HT-29 (cell line): ENCODE measurements at regions not wholly inside any gene's neighbourhood (a gene's known extent, or its start where the extent isn't known, plus 50 kb on each side); places are given as distances from the start of the nearest gene placed in this dataset.
"Not testable (repeated sequence)": the region's sequence is repeated elsewhere in the genome, so short reads cannot be mapped to it uniquely, and the experiment has no call there.

ENCODE experiments used
- DNase-seq: peaks from one replicate; pipeline ENCODE4 v3.0.0-alpha.2; 2015; ENCODE audit warnings: low spot score

DNA sequence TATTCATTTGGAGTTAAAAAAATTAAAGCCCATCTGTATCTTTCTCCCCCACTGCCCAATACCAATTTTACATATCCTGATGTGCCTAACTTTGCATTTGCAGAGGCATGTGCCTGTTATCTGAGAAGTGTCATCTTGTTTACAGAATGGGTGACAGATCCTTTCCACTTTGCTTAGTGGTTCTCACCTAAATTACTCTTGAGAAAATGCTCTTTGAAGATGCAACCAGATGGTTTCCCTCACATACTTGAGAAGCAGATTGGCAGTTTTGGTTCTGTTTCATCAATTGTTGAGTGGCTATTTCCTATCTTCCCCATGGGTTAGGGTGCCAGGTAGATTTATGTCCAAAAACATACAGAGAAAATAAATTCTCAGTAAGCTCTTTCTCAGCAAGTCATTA, 1051.4 kb upstream of the ATXN7L3B start:
- DNase-seq: no peak

DNA sequence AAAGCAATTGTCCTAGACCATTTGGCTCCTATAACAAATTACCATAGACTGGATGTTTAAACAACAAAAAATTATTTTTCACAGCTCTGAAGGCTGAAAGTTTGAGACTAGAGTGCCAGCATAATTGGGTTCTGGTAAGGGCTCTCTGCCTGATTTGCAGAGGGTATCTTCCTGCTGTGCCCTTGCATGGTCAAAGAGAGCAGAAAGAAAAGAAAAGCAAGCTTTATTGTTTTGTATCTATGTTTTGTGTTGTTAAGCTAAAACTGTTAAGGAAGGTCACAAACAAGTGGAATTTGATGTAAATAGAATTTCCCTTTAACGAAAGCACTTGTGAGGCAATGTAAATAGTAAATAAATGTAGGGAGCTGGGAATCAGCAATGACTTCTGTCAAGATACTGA, 1031.0 kb upstream of the ATXN7L3B start:
- no peak for DNase-seq

DNA sequence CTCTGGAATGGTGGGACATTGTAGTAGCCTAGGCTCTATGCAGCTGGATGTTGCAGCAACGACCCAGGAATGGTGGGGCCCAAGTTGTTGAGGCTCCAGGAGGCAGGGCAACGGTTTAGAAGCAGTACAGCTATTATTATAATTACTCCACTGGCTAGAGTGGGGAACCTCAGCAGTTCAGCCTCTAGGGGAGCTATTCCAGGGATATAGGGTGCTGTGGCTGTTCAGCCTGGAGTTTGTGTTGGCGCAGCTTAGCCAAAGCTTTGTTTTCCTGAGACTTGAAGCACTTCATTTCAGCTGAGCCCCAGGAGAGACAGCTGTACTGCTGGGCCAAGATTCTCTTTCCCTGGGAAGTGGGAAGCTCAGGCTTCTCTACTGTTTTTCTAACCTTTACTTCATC, 1023.0 kb upstream of the ATXN7L3B start:
- DNase-seq: peak; percentile 30

DNA sequence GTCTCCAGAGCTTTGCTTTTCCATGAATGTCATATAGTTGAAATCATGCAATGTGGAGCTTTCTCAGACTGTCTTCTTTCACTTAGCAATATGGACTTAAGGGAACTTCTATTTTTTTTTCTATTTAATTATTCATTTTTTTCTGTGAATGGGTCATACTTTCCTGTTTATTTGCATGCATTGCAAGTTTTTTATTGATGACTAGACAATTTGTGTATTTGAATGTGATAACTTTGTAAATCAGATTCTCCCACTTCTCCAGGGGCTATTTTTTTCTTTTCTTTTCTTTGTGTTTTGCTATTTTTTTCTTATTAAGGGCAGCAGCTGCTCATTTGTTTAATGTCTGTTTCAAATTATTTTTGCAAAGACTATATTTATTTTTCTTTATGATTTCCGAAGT, 1019.8 kb upstream of the ATXN7L3B start:
- no peak for DNase-seq

DNA sequence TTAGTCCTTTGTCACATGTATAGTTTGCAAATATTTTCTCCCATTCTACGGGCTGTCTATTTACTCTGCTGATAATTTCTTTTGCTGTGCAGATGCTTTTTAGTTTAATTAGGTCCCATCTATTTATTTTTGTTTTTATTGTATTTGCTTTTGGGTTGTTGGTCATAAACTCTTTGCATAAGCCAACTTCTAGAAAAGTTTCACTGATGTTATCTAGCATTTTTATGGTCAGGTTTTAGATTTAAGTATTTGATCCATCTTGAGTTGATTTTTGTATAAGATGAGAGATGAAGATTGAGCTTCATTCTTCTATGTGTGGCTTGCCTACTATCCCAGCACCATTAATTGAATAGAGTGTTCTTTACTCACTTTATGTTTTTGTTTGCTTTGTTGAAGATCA, 1008.4 kb upstream of the ATXN7L3B start:
- no peak for DNase-seq

DNA sequence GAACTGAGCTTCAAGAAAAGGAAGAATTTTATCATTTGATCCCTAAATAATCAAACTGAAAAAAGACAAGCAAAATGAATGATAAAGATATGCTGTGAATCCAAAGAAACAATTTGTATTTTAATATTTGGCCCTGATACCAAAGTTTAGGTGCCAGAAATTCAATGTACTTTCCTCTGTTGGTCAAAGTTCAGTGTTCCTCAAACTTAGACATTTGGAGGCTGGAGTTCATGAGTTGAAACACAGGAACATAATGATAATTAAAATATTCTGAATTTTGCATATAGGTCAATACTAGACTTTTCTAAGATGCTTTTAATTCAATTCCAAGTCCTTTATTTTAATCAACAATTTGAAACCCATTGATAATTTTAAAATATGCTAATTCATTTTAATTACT, 1007.7 kb upstream of the ATXN7L3B start:
- DNase-seq: no peak

DNA sequence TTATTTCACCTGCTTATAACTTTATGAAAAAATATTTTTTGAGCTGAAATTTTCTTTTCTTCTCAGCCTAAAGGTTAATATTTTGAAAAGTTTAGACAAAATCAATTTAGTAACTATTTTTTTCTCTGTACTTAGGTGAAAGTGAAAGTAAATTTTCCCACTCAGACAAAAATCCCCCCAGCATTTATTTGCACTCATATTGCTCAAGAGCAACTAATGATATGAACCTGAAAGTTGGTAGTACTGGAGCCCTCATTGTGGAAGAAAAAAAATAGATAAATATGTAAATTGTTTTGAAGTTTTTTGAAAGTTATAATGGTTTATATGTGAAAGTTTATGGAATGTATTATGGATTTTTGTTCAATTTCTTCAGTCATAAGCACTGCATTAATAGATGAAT, 1005.9 kb upstream of the ATXN7L3B start:
- no peak for DNase-seq

DNA sequence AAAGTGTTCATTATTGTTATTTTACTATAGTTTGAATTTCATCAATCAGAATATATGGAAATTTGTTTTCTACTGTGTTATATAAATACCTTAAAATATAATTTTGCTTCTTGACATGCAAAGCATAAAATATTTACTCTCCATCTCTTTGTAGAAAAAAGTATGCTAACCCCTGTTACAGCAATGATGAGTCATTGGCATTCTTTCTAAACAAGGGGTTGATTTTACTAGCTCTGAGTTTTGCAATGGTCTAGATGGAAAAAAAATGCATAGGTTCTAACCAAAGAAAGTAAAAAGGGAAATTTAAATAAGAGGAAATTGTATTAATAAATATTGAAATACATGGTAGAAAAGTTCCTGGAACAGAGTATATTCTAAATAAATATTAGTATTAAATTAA, 990.2 kb upstream of the ATXN7L3B start:
- no peak for DNase-seq

DNA sequence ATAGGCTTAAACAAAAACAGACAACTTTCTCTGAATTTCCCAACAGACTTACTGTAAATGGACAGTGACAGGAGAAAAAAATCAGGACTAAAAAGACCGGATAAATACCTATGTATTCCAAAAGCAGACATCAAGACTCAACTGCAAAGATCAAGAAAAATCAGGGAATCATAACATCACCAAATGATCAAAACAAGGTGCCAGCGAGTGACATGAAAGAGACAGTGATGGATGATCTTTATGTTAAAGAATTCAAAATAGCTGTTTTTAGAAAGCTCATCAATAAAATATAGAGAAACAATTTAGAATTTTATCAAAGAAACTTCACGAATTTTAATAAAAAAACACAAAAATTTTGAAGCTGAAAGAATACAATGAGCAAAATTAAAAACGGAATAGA, 952.5 kb upstream of the ATXN7L3B start:
- no peak for DNase-seq

DNA sequence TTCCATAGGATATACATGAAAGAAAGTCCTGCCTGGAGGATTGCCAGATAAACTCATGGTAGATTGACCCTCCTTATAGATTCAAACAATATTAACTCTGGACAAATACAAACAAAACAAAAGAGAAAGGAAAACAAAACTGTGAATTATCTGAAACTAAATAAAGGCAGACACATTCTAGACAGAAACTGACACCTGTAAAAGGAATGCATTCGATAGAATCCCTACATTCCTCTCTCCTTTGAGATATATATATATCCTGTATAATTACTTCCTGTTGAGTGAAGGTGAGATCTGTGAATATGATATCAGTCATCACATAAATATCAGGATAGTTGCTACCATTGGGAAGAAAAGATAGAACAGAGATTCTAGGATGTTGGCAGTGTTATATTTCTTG, 948.4 kb upstream of the ATXN7L3B start:
- DNase-seq: no peak

DNA sequence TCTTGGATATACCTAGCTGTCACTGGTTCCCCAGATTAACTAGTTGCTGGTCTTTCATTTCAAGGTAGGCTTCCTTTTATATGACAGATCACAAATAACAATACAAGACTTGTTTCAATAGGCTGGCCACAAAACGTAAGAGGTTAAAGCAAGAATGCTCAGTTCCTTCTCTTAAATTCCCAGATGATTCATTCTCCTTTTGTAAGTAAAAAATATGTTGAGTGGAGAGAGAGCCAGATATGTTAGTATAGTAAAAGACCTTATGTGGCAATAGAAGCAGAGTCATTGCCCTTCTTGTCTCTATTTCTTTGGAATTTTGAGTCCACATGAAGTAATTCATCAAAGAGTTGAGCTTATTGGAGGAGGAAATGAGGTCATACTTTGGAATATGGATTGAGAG, 939.0 kb upstream of the ATXN7L3B start:
- DNase-seq: no peak

DNA sequence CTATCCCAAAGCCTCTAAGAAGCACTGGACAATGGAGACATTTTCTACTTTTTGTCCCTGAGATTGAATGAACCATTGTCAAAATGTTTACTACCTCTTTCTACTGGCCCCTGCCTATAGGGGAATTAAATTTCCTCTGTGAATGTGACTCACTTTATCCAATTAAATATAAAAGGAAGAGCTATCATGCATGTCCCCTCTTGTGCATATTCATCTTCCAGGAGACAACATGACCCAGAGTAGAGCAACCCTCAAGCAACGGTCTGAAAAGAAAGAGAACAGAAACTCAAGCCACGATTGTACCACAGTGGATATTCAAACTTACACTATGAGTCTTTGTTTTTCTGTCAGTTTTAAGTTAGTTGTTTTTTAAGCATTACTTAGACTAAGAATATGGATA, 938.4 kb upstream of the ATXN7L3B start:
- no peak for DNase-seq

DNA sequence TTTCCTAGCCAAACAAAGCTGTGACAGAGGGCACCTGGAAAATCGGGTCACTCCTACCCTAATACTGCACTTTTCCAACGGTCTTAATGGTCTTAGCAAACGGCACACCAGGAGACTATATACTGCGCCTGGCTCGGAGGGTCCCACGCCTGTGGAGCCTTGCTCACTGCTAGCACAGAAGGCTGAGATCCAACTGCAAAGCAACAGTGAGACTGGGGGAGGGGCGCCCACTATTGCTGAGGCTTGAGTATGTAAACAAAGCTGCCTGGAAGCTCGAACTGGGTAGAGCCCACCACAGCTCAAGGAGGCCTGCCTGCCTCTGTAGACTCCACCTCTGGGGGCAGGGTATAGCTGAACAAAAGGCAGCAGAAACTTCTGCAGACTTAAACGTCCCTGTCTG, 931.7 kb upstream of the ATXN7L3B start:
- DNase-seq: not testable (repeated sequence)

DNA sequence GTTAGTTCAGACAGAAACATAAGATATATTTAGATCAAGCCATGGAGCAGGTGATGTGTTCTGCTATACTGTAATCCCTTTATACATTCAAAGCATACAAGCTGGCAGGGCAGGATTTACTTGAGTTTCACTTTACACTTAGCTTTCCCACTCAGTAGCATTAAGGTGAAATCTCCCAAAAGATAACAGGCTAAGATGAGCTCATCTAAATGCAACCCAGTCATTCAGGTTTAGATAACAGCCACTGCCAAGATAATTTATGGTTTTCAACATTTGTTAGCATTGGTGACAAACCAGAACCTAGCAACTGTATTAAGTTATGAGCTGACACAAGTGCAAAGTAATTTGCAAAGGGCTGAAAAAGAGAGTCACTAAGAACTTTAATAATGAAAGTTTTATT, 925.1 kb upstream of the ATXN7L3B start:
- no peak for DNase-seq

DNA sequence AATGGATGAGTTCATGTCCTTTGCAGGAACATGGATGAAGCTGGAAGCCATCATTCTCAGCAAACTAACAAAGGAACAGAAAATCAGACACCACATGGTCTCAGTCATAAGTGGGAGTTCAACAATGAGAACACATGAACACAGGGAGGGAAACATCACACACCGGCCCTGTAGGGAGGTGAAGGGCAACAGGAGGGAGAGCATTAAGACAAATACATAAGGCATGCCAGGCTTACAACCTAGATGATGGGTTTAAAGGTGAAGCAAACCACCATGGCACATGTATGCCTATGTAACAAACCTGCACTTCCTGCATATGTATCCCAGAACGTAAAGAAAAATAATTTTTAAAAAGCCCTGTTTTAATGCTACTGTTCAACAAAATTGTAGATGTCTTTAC, 914.2 kb upstream of the ATXN7L3B start:
- DNase-seq: no peak

DNA sequence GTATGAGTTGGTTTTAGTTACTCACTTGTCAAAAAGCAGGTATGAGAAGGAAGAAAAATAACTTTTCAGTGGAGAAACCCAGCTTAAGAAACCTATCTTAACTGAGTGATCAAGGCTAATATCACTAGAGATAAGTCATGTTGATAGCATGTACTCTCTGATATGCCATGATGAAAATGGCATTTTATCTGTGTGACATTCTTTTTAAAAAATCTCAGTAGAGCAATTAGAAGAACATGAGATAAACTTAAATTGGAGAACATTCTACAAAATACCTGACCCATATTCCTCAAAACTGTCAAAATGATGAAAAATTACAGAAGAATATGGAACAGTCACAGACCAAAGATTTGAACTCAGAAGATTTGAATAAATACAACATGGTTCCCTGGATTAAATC, 912.4 kb upstream of the ATXN7L3B start:
- DNase-seq: no peak

DNA sequence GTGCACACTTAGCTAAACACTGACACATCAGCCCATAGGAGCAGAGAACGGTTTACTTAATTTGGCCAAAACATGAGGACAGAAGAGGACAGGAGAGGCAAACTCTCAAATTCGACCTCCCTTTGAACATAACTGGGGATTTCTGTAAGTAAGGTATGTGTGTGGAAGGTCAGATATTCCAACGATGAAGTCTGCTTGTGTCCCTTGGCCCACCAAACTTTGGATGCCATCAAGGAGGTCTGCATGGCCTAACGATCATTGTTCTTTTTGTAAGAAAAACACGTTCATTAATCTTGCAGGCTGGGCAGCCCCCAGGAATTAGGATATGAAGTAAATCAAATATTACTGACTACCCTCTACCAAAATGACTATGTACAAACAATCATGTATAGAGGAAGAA, 908.5 kb upstream of the ATXN7L3B start:
- no peak for DNase-seq

DNA sequence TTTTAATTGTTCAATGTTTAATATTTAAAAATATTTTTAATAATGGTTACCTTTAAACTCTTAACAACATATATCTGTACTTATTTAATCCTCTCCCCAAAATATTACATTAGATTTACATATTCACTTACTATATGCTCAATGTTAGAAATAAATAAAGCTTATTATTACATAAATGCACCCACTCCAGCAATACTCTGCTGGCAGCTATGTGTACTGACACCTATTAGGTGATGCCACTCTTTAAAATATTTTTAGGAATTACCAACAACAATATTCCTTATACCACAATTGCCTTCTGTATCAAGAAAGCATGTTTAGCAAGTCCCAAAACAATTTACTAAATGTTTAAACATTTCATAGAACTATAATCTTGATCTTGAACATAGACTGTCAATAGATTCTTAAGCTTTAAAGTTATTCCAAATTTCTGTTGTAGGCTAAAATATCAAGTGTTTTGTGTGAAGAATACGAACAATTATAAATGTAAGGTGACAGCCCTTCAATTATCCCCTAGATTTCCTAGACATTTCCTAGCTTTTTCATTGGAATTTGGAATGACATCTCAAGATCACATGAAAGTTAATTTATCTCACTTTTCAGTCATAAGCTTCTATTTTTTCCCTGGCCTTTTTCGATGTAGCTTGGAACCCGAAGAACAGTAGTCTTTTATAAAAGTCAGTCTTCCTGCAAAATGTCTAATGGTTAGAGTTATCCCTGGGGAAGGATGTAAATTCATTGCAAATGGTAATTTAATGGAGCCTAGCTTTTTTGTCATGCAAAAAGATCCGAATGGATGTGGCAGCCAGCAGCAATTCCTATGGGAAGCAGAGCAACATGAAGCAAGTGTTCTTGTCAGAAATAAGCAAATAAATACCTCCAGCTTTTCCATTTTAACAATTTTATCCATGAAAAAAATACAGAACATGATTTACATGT, 907.5 kb upstream of the ATXN7L3B start:
- DNase-seq: no peak

DNA sequence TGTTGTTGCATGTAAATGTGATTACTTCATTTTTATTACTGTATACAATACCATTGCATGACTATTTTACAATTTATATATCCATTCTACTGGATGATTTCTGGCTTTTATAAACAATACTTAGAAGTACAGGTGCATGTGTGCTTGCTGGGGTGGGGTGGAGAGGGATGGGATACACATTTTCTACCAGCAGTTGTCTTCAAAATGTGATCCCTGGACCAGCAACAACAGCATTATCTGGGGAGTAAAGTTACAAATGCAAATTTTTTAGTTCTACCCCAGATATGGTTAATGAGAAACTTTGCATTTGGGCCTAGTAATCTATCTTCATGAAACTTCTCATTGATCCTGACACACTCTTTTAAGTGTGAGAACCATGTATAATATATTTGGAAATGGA, 905.4 kb upstream of the ATXN7L3B start:
- DNase-seq: no peak

DNA sequence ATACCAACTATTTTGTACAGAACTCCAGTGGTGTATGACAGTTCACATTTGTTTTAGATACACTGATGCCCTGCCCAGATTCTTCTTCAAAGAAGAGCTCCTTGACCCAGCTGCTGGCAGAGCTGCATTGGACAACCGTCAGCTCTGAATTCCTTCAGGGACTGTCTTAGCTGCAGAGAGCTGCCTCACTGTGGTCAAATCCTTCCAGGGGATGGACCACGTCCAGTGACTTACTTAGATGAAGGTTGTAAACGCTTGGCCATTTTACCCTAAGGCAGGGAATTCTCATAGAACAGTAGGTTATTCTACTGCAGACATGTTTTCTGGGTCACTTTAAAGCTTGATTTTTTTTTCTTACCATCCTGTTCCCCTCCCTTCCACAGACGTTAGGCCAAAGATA, 905.0 kb upstream of the ATXN7L3B start:
- DNase-seq: no peak

DNA sequence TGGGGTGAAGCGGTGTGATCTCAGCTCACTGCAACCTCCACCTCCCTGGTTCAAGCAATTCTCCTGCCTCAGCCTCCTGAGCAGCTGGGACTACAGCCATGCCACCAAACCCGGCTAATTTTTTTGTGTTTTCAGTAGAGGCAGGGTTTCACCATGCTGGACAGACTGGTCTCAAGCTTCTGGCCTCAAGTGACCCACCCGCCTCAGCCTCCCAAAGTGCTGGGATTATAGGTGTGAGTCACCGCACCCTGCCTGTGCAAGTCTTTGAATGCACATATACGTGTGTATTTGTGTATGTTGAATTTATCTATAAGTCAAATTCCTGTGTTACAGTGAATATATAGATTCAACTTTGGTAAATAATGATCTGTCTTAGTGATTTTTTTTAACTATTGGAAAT, 898.2 kb upstream of the ATXN7L3B start:
- not testable (repeated sequence) for DNase-seq

DNA sequence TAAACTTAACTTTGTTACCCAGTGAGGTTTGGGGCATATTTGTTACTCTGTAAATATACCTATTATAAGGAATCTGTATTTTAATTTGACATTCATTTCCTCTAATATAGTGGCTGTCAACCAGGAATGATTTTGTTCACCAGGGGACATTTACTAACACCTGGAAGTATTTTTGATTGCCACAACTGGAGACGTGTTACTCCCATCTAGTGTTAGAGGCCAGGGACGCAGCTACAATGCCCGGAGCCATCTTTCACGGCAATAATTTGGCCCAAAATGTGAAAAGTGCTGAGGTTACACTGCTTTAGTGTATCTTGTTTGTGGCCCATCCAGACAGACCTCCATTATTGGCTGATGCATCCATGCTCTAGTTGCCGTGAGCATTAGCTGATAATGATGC, 881.3 kb upstream of the ATXN7L3B start:
- no peak for DNase-seq

DNA sequence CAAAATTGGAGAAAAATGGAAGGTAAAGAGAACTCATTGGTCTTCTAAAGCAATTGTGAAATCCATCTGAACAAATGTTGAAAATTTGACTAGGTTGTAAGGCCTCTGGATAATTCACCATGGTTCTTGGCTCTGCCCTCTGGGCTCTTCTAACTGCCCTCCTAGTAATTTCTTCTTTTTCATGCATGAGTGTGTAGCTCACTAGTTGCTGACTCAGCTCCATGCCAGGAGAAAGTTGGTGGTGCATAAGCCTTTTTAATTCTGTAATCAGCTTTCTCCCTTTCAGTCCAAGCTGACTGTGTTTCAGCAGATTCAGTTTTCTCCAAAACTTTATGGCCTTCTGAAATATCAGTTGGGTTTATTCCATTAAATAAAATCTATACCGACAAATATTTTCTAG, 877.8 kb upstream of the ATXN7L3B start:
- DNase-seq: no peak

DNA sequence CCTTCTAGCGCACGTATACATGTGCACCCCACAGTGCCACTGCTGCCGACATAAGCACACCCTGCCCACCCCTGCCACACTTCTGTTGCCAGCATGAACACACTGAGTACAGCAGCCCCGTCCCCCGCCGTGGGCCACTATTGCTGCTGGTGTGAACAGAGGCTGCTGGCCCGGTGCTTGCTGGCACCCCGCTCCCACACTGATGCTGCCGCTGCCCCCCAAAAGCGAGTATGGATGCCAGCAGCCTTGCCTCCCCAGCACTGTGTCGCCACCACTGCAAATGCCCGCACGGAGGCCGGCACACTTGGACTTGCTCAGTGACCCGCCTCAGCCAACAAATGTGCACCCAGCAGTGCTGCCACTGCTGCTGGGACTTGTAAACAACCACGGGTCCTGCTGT, 872.4 kb upstream of the ATXN7L3B start:
- no peak for DNase-seq
